SK-N-SH treated with all-trans-retinoic acid at 6 μM for 48 hours (cell line): ENCODE measurements at regions not wholly inside any gene's neighbourhood (a gene's known extent, or its start where the extent isn't known, plus 50 kb on each side); places are given as distances from the start of the nearest gene placed in this dataset.

Experiments
- ATAC-seq: fragments of 200-7000 bp; cut with Tn5 transposase; 3 replicates; pipeline ENCODE4 v1.9.1; 2020; ENCODE audit warnings: mild to moderate bottlenecking, moderate library complexity
- ARNTL ChIP-seq: fragments of 450-650 bp; formaldehyde crosslinking; IDR thresholded peaks from 2 replicates; pipeline ENCODE4 v1.5.0; 2020; ENCODE audit warnings: low read depth, mild to moderate bottlenecking, moderate library complexity, borderline replicate concordance
- BACH2 ChIP-seq: fragments of 250-450 bp; sonication (Bioruptor Pico); IDR thresholded peaks from 2 replicates; pipeline ENCODE4 v1.9.0; 2021; ENCODE audit warnings: mild to moderate bottlenecking, borderline replicate concordance
- CSDC2 ChIP-seq: fragments of 250-450 bp; sonication (Bioruptor Pico); IDR thresholded peaks from 2 replicates; pipeline ENCODE4 v1.5.0; 2020; ENCODE audit warnings: mild to moderate bottlenecking, moderate library complexity
- CSRNP3 ChIP-seq: fragments of 250-450 bp; sonication (Bioruptor Pico); IDR thresholded peaks from 2 replicates; pipeline ENCODE4 v1.5.1; 2021; ENCODE audit warnings: mild to moderate bottlenecking, moderate library complexity
- ESRRG ChIP-seq: fragments of 250-450 bp; sonication (Bioruptor Pico); IDR thresholded peaks from 2 replicates; pipeline ENCODE4 v1.6.1; 2021; ENCODE audit warnings: mild to moderate bottlenecking
- GLIS3 ChIP-seq: fragments of 250-450 bp; sonication (Bioruptor Pico); IDR thresholded peaks from 2 replicates; pipeline ENCODE4 v1.5.0; 2020; ENCODE audit warnings: mild to moderate bottlenecking, moderate library complexity
- ISL1 ChIP-seq: fragments of 250-450 bp; sonication (Bioruptor Pico); IDR thresholded peaks from 2 replicates; pipeline ENCODE4 v2.1.2; 2022; ENCODE audit warnings: mild to moderate bottlenecking, moderate library complexity
- OSR1 ChIP-seq: fragments of 250-450 bp; sonication (Bioruptor Pico); IDR thresholded peaks from 2 replicates; pipeline ENCODE4 v1.8.0; 2022; ENCODE audit warnings: moderate library complexity, mild to moderate bottlenecking, inconsistent platforms
- POU6F1 ChIP-seq: fragments of 250-450 bp; sonication (Bioruptor Pico); IDR thresholded peaks from 2 replicates; pipeline ENCODE4 v1.8.0; 2021; ENCODE audit warnings: low read depth, mild to moderate bottlenecking, moderate library complexity, borderline replicate concordance
- PPARA ChIP-seq: fragments of 250-450 bp; sonication (Bioruptor Pico); IDR thresholded peaks from 2 replicates; pipeline ENCODE4 v1.5.0; 2020; ENCODE audit warnings: mild to moderate bottlenecking, borderline replicate concordance
- SNAI2 ChIP-seq: fragments of 250-450 bp; sonication (Bioruptor Pico); IDR thresholded peaks from 2 replicates; pipeline ENCODE4 v1.5.0; 2020; ENCODE audit warnings: mild to moderate bottlenecking, moderate library complexity
- TCF4 ChIP-seq: fragments of 250-450 bp; sonication (Bioruptor Pico); IDR thresholded peaks from 2 replicates; pipeline ENCODE4 v1.8.0; 2021; ENCODE audit warnings: mild to moderate bottlenecking, moderate library complexity, borderline replicate concordance
- ZC3H10 ChIP-seq: fragments of 250-450 bp; sonication (Bioruptor Pico); IDR thresholded peaks from 2 replicates; pipeline ENCODE4 v1.5.1; 2021; ENCODE audit warnings: mild to moderate bottlenecking, moderate library complexity
- ZFP3 ChIP-seq: fragments of 250-450 bp; sonication (Bioruptor Pico); IDR thresholded peaks from 2 replicates; pipeline ENCODE4 v1.5.0; 2020; ENCODE audit warnings: mild to moderate bottlenecking, moderate library complexity
- ZNF565 ChIP-seq: fragments of 450-650 bp; formaldehyde crosslinking; conservative IDR thresholded peaks from 2 replicates; pipeline ENCODE4 v1.5.0; 2020; ENCODE audit warnings: low read depth, mild to moderate bottlenecking, moderate library complexity
- ZNF70 ChIP-seq: fragments of 450-650 bp; formaldehyde crosslinking; IDR thresholded peaks from 2 replicates; pipeline ENCODE4 v1.5.0; 2020; ENCODE audit warnings: mild to moderate bottlenecking, moderate library complexity
- ZNF8 ChIP-seq: fragments of 450-650 bp; formaldehyde crosslinking; IDR thresholded peaks from 2 replicates; pipeline ENCODE4 v1.5.0; 2020; ENCODE audit warnings: mild to moderate bottlenecking, moderate library complexity
- TF ChIP-seq, protein P1 (sequence below): fragments of 250-450 bp; sonication (Bioruptor Pico); IDR thresholded peaks from 2 replicates; pipeline ENCODE4 v1.5.0; 2020; ENCODE audit warnings: mild to moderate bottlenecking, moderate library complexity
- TF ChIP-seq, protein P2 (sequence below): fragments of 250-450 bp; sonication (Bioruptor Pico); IDR thresholded peaks from 2 replicates; pipeline ENCODE4 v1.8.0; 2020; ENCODE audit warnings: mild to moderate bottlenecking, moderate library complexity, borderline replicate concordance
- TF ChIP-seq, protein P3 (sequence below): fragments of 250-450 bp; sonication (Bioruptor Pico); IDR thresholded peaks from 2 replicates; pipeline ENCODE4 v1.5.1; 2020; ENCODE audit warnings: low read depth, mild to moderate bottlenecking, moderate library complexity

DNA sequence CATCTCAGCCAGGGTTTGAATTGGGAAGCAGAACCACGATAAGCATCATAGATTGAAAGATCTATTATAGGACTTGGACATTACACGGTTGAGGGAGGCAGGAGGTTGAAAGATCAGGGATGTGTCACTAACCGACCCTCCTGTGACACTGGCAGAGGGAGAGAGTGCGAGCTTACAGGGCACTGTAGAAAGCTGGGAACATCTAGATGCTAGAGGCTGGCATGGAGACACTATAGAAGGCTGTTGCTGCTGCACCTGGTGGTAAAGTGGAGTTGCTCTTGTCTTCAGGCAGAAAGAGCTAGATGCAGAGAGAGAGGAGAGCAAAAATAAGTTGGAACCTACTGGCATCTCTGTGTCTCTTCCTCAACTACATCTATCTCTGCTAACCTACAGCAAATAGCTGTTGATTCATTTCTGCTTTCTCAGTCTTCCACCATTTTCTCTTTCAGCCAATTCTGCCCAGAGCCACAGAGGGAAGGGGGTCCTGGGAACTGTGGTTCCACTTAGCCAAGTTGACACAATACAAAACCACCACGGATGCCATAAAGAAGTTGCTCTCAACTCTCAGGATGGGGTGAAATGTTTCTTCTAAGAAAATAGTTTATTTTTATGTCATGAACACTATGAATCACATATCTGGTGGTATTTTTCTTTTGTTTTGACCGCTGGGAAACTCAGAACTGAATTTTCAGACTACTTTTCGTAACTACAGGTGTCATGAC, 155.9 kb downstream of the ZNF281 start:
- TF ChIP-seq, protein P1, sequence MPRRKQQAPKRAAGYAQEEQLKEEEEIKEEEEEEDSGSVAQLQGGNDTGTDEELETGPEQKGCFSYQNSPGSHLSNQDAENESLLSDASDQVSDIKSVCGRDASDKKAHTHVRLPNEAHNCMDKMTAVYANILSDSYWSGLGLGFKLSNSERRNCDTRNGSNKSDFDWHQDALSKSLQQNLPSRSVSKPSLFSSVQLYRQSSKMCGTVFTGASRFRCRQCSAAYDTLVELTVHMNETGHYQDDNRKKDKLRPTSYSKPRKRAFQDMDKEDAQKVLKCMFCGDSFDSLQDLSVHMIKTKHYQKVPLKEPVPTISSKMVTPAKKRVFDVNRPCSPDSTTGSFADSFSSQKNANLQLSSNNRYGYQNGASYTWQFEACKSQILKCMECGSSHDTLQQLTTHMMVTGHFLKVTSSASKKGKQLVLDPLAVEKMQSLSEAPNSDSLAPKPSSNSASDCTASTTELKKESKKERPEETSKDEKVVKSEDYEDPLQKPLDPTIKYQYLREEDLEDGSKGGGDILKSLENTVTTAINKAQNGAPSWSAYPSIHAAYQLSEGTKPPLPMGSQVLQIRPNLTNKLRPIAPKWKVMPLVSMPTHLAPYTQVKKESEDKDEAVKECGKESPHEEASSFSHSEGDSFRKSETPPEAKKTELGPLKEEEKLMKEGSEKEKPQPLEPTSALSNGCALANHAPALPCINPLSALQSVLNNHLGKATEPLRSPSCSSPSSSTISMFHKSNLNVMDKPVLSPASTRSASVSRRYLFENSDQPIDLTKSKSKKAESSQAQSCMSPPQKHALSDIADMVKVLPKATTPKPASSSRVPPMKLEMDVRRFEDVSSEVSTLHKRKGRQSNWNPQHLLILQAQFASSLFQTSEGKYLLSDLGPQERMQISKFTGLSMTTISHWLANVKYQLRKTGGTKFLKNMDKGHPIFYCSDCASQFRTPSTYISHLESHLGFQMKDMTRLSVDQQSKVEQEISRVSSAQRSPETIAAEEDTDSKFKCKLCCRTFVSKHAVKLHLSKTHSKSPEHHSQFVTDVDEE, result no peak
- TF ChIP-seq ZNF8 (no peak), ZNF70 (no peak), GLIS3 (CRISPR knock-in tag) (no peak), TCF4 (CRISPR knock-in tag) (no peak), BACH2 (no peak)
- TF ChIP-seq, protein P2, sequence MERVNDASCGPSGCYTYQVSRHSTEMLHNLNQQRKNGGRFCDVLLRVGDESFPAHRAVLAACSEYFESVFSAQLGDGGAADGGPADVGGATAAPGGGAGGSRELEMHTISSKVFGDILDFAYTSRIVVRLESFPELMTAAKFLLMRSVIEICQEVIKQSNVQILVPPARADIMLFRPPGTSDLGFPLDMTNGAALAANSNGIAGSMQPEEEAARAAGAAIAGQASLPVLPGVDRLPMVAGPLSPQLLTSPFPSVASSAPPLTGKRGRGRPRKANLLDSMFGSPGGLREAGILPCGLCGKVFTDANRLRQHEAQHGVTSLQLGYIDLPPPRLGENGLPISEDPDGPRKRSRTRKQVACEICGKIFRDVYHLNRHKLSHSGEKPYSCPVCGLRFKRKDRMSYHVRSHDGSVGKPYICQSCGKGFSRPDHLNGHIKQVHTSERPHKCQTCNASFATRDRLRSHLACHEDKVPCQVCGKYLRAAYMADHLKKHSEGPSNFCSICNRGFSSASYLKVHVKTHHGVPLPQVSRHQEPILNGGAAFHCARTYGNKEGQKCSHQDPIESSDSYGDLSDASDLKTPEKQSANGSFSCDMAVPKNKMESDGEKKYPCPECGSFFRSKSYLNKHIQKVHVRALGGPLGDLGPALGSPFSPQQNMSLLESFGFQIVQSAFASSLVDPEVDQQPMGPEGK (CRISPR knock-in tag), result no peak
- ATAC-seq, result no peak

DNA sequence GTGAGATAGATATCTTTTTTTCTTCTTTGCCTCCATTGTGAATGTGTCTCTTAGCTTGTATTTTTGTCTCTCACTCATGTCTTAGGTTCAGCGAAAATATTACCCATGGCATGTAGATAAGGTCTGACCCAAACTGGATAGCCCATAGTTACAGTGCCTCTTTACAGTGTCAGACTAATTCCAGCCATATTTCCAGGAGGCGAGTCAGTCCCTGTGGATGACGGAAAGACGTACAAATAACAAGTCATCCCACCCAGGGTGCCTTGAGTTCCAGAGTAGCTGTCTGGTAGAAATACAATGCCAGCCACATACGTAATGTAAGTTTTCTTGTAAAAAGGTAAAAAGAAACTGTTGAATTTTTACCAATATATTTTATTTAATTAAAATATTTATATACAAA, 157.3 kb downstream of the ZNF281 start:
- no peak for TF ChIP-seq ESRRG (CRISPR knock-in tag)
- TF ChIP-seq, protein P1, result no peak
- ATAC-seq, result no peak

DNA sequence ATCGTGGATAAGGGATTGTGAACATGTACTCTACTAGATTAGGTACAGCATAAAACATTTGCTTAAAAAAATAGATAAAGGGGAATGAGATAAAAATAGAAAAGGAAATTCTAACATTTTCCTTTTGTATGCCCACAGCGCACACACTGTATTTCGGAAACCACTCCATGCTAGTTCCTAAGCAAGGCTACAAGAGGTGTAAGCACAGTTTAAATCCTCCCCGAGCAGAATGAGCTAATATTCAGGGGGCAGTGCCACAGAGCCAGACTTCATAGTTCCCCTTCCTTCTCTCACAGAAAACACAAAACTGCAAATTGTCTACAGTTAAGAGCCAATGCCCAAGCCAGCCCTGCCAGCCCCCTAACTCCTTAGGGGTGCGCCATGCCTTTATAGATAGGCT, 159.4 kb downstream of the ZNF281 start:
- ATAC-seq, result no peak
- no peak for TF ChIP-seq GLIS3 (CRISPR knock-in tag)
- no peak for TF ChIP-seq CSDC2 (CRISPR knock-in tag)
- no peak for TF ChIP-seq ISL1
- TF ChIP-seq ZC3H10 (CRISPR knock-in tag), result no peak
- TF ChIP-seq, all 23 proteins: peak for 0

- ATAC-seq, result no peak
- TF ChIP-seq ZNF8 (no peak), ARNTL (CRISPR knock-in tag) (no peak), ISL1 (no peak), TCF4 (CRISPR knock-in tag) (no peak), ZFP3 (CRISPR knock-in tag) (no peak), ESRRG (CRISPR knock-in tag) (no peak), SNAI2 (CRISPR knock-in tag) (no peak), PPARA (CRISPR knock-in tag) (no peak), CSRNP3 (CRISPR knock-in tag) (no peak), ZC3H10 (CRISPR knock-in tag) (no peak), ZNF565 (CRISPR knock-in tag) (no peak), OSR1 (no peak), POU6F1 (CRISPR knock-in tag) (no peak)
- TF ChIP-seq, protein P2 (CRISPR knock-in tag), result no peak
- TF ChIP-seq, protein P3, sequence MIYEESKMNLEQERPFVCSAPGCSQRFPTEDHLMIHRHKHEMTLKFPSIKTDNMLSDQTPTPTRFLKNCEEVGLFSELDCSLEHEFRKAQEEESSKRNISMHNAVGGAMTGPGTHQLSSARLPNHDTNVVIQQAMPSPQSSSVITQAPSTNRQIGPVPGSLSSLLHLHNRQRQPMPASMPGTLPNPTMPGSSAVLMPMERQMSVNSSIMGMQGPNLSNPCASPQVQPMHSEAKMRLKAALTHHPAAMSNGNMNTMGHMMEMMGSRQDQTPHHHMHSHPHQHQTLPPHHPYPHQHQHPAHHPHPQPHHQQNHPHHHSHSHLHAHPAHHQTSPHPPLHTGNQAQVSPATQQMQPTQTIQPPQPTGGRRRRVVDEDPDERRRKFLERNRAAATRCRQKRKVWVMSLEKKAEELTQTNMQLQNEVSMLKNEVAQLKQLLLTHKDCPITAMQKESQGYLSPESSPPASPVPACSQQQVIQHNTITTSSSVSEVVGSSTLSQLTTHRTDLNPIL (CRISPR knock-in tag), result no peak
Measured at GRCh38 chr1:200248541-200248940, 161.3 kb downstream of the ZNF281 start.
